ENCODE measurements at regions not wholly inside any gene's neighbourhood (a gene's known extent, or its start where the extent isn't known, plus 50 kb on each side); places are given as distances from the start of the nearest gene placed in this dataset.

DNA sequence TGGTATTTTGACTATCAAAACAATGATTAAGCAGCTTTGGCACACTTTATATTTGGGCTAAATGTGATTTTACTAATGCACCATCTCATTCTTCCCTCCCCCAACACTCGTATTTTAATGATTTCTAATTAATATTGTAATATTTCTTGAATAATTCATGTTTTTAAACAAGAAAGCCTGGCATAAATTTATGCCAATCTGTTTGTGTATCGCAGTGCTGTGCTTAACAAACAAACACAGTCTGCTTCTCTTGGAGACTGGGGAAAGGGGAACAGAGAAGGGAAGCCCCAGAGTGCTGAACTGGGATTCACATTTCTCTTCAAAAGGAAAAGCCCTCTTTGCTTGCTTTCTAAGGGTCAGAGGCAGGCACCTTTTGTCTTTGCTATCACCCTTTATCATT lies 496.9 kb upstream of the STXBP6 start:
- Histone ChIP-seq H3K27ac (no peak overlapping the region), H3K4me3 (no peak overlapping the region), H3K4me1 (no peaks in the 10 kb centered on the region), H3K27me3 (ENCODE audit: insufficient read depth in 3 of 3, low read length in 2 of 3) (no peaks in the 10 kb centered on the region), H3K36me3 (ENCODE audit: insufficient read depth in 1 of 2, low read depth in 1 of 2) (no peaks in the 10 kb centered on the region), H3K9me3 (no peaks in the 10 kb centered on the region)
- ATAC-seq (no peak), DNase-seq (no peak)
- intact Hi-C loops (cut with DNase I) = no loop called here
- 62 to 74% (median 64%) methylated on average over 2 of the region's 2 CpGs for WGBS, 3 donors
- TF ChIP-seq, protein P1, sequence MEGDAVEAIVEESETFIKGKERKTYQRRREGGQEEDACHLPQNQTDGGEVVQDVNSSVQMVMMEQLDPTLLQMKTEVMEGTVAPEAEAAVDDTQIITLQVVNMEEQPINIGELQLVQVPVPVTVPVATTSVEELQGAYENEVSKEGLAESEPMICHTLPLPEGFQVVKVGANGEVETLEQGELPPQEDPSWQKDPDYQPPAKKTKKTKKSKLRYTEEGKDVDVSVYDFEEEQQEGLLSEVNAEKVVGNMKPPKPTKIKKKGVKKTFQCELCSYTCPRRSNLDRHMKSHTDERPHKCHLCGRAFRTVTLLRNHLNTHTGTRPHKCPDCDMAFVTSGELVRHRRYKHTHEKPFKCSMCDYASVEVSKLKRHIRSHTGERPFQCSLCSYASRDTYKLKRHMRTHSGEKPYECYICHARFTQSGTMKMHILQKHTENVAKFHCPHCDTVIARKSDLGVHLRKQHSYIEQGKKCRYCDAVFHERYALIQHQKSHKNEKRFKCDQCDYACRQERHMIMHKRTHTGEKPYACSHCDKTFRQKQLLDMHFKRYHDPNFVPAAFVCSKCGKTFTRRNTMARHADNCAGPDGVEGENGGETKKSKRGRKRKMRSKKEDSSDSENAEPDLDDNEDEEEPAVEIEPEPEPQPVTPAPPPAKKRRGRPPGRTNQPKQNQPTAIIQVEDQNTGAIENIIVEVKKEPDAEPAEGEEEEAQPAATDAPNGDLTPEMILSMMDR (IDR thresholded peaks at IDR 0.05) = no peak

- TF ChIP-seq, protein P1 (IDR thresholded peaks at IDR 0.05) = no peak
- WGBS, 3 donors = 61 to 66% (median 63%) methylated on average over 2 of the region's 2 CpGs
These were observed 488.0 kb upstream of the STXBP6 start for GRCh38 chr14:25537846-25538455.

DNA sequence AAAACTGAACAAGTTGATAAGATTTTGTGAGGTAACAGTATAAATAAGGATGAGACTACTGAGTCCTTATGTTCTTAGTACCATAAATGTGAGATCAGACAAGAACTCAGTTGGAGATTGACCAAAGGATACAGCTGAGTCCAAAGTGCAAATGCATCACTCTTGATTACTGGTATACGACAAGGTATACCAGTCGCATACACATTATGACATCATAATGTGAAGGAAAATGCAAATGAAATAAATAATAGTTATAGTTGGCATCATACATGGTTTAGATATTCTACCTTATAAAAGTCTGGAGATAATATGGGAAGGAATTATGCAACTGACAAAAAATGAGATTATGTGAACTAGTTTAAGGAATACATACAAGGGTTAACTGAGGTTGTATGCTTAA lies 476.3 kb upstream of the STXBP6 start:
- H3K27me3 ChIP-seq (ENCODE audit: insufficient read depth in 3 of 3, low read length in 2 of 3) = no peaks in the 10 kb centered on the region
- DNase-seq = no peak
- H3K4me1 ChIP-seq = no peaks in the 10 kb centered on the region
- 98 to 100% (median 100%) methylated on average over 2 of the region's 2 CpGs for WGBS, 3 donors
- intact Hi-C loops (cut with DNase I) = no loop called here
- no peak overlapping the region for H3K27ac ChIP-seq
- H3K36me3 ChIP-seq (ENCODE audit: insufficient read depth in 1 of 2, low read depth in 1 of 2) = no peaks in the 10 kb centered on the region
- H3K9me3 ChIP-seq = no peaks in the 10 kb centered on the region
- no peak for ATAC-seq
- no peak overlapping the region for H3K4me3 ChIP-seq
- TF ChIP-seq, protein P1 (IDR thresholded peaks at IDR 0.05) = no peak

More at GRCh38 chr14:25537846-25538455, 488.0 kb upstream of the STXBP6 start:
- ATAC-seq (no peak), DNase-seq (no peak)
- Histone ChIP-seq H3K27me3 (ENCODE audit: insufficient read depth in 3 of 3, low read length in 2 of 3) (no peaks in the 10 kb centered on the region), H3K4me3 (no peak overlapping the region), H3K36me3 (ENCODE audit: insufficient read depth in 1 of 2, low read depth in 1 of 2) (no peaks in the 10 kb centered on the region), H3K27ac (no peak overlapping the region), H3K9me3 (no peaks in the 10 kb centered on the region), H3K4me1 (no peaks in the 10 kb centered on the region)
- intact Hi-C loops (cut with DNase I) = no loop called here

GRCh38 chr14:25522926-25523325 lies 473.0 kb upstream of the STXBP6 start:
- TF ChIP-seq, protein P1 (IDR thresholded peaks at IDR 0.05) = no peak
- H3K36me3 ChIP-seq (ENCODE audit: insufficient read depth in 1 of 2, low read depth in 1 of 2) = no peaks in the 10 kb centered on the region
- WGBS, 3 donors = 26 to 47% (median 32%) methylated on average over 2 of the region's 2 CpGs
- H3K27me3 ChIP-seq (ENCODE audit: insufficient read depth in 3 of 3, low read length in 2 of 3) = no peaks in the 10 kb centered on the region
- no peak overlapping the region for H3K4me3 ChIP-seq
- no peaks in the 10 kb centered on the region for H3K4me1 ChIP-seq
- no peak overlapping the region for H3K27ac ChIP-seq
- H3K9me3 ChIP-seq = no peaks in the 10 kb centered on the region
- intact Hi-C loops (cut with DNase I) = no loop called here
- no peak for ATAC-seq
- no peak for DNase-seq

DNA sequence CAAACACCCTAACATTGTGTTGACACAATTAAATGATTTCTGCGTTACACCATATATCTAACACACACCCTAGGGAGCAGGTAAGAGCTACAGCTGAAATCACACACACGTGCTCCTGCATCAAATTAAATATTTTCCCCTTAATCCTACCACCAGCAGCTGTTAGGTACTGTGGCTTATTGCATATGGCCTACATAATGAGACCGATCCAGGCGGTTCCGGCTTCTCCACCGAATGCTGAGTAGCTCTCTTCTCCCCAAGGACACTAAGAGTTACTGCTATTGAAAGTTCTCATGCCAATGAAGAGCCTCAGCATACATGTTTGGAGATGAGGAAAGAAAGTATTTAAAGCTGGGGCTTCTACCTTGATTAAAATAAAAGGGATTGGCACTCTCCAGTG lies 472.2 kb upstream of the STXBP6 start:
- TF ChIP-seq, protein P1 (IDR thresholded peaks at IDR 0.05) = no peak
- no peaks in the 10 kb centered on the region for H3K4me1 ChIP-seq
- intact Hi-C loops (cut with DNase I) = no loop called here
- H3K27me3 ChIP-seq (ENCODE audit: insufficient read depth in 3 of 3, low read length in 2 of 3) = no peaks in the 10 kb centered on the region
- H3K4me3 ChIP-seq = no peak overlapping the region
- no peaks in the 10 kb centered on the region for H3K9me3 ChIP-seq
- DNase-seq = no peak
- no peak overlapping the region for H3K27ac ChIP-seq
- no peak for ATAC-seq
- 37 to 56% (median 48%) methylated on average over 6 of the region's 6 CpGs for WGBS, 3 donors
- no peaks in the 10 kb centered on the region for H3K36me3 ChIP-seq (ENCODE audit: insufficient read depth in 1 of 2, low read depth in 1 of 2)
